Osteoblast (primary cell): ENCODE measurements at regions not wholly inside any gene's neighbourhood (a gene's known extent, or its start where the extent isn't known, plus 50 kb on each side); places are given as distances from the start of the nearest gene placed in this dataset.
A peak's percentile ranks its signal among the peaks of the same experiment; 100 is the strongest.

Experiments used
- DNase-seq: peaks from one replicate; pipeline ENCODE4 v3.0.0; 2011; ENCODE audit warnings: low spot score, mixed read lengths; ENCODE audit not compliant: insufficient read length; ENCODE audit errors: missing footprints
- H2AFZ ChIP-seq: 2 replicates; pipeline ENCODE4 v1.6.0; 2011; ENCODE audit warnings: mild to moderate bottlenecking, low read length
- H3K27ac ChIP-seq: 2 replicates; pipeline ENCODE4 v1.5.1; 2011; ENCODE audit warnings: mild to moderate bottlenecking, low read depth, low read length, moderate library complexity
- H3K27me3 ChIP-seq: 2 replicates; pipeline ENCODE4 v1.6.0; 2012; ENCODE audit warnings: mild to moderate bottlenecking, control low read depth, inconsistent platforms, low read length, moderate library complexity; ENCODE audit not compliant: insufficient read depth
- H3K36me3 ChIP-seq: 2 replicates; pipeline ENCODE4 v1.5.1; 2011; ENCODE audit warnings: mild to moderate bottlenecking, low read length, control low read depth, moderate library complexity; ENCODE audit not compliant: insufficient read depth
- H3K4me1 ChIP-seq: 2 replicates; pipeline ENCODE4 v1.5.1; 2011; ENCODE audit warnings: mild to moderate bottlenecking, low read length, control low read depth, moderate library complexity; ENCODE audit not compliant: insufficient read depth
- H3K4me2 ChIP-seq: 2 replicates; pipeline ENCODE4 v1.6.0; 2011; ENCODE audit warnings: mild to moderate bottlenecking, low read length; ENCODE audit not compliant: insufficient read depth
- H3K4me3 ChIP-seq: fragments of 200-600 bp; sonication (generic); 3 replicates; pipeline ENCODE4 v1.5.1; 2012; ENCODE audit warnings: mild to moderate bottlenecking, low read length, inconsistent platforms; ENCODE audit not compliant: insufficient read depth
- H3K79me2 ChIP-seq: 2 replicates; pipeline ENCODE4 v1.6.0; 2012; ENCODE audit warnings: mild to moderate bottlenecking, low read length, control low read depth, inconsistent platforms; ENCODE audit not compliant: insufficient read depth
- H3K9me3 ChIP-seq: 2 replicates; pipeline ENCODE4 v1.5.1; 2011; ENCODE audit warnings: low read depth, low read length, control low read depth
- H4K20me1 ChIP-seq: 2 replicates; pipeline ENCODE4 v1.6.0; 2012; ENCODE audit warnings: mild to moderate bottlenecking, low read length, control low read depth; ENCODE audit not compliant: insufficient read depth
- CTCF ChIP-seq: IDR thresholded peaks from 2 replicates; pipeline ENCODE4 v1.5.1; 2011; ENCODE audit warnings: mild to moderate bottlenecking, low read depth, low read length, moderate library complexity; ENCODE audit errors: extremely low read depth

GRCh38 chr1:25088180-25088701 is 144.1 kb downstream of the SYF2 start:
- DNase-seq, result no peak
- no peak overlapping the region for H3K4me3 ChIP-seq
- H4K20me1 ChIP-seq, result no peaks in the 10 kb centered on the region
- no peaks in the 10 kb centered on the region for H3K36me3 ChIP-seq
- no peak for TF ChIP-seq CTCF
- H3K4me2 ChIP-seq, result no peak overlapping the region
- peaks cover 42% of the 10 kb centered on the region for H3K27me3 ChIP-seq
- H3K27ac ChIP-seq, result no peak overlapping the region
- no peaks in the 10 kb centered on the region for H3K4me1 ChIP-seq
- H3K9me3 ChIP-seq, result no peaks in the 10 kb centered on the region
- no peaks in the 10 kb centered on the region for H3K79me2 ChIP-seq
- H2AFZ ChIP-seq, result no peak overlapping the region

GRCh38 chr1:25086518-25087079 is 145.7 kb downstream of the SYF2 start:
- DNase-seq, result peak; percentile 1
- Histone ChIP-seq H3K27ac (no peak overlapping the region), H4K20me1 (no peaks in the 10 kb centered on the region), H3K9me3 (no peaks in the 10 kb centered on the region), H3K36me3 (no peaks in the 10 kb centered on the region), H3K4me3 (no peak overlapping the region), H3K4me2 (no peak overlapping the region), H2AFZ (no peak overlapping the region), H3K4me1 (no peaks in the 10 kb centered on the region), H3K27me3 (peaks cover 32% of the 10 kb centered on the region), H3K79me2 (no peaks in the 10 kb centered on the region)
- TF ChIP-seq CTCF, result no peak

GRCh38 chr1:25084407-25084806 is 147.9 kb downstream of the SYF2 start:
- Histone ChIP-seq H3K4me2 (no peak overlapping the region), H3K36me3 (no peaks in the 10 kb centered on the region), H3K27ac (no peak overlapping the region), H3K9me3 (no peaks in the 10 kb centered on the region), H2AFZ (no peak overlapping the region), H4K20me1 (no peaks in the 10 kb centered on the region), H3K4me1 (no peaks in the 10 kb centered on the region), H3K79me2 (no peaks in the 10 kb centered on the region), H3K27me3 (peaks cover 28% of the 10 kb centered on the region), H3K4me3 (no peak overlapping the region)
- TF ChIP-seq CTCF, result no peak
- DNase-seq, result peak; percentile 1

GRCh38 chr1:25083481-25084345 is 148.6 kb downstream of the SYF2 start:
- H3K4me2 ChIP-seq, result no peak overlapping the region
- no peak overlapping the region for H3K27ac ChIP-seq
- H3K36me3 ChIP-seq, result no peaks in the 10 kb centered on the region
- no peaks in the 10 kb centered on the region for H3K9me3 ChIP-seq
- DNase-seq, result peak; percentile 43
- TF ChIP-seq CTCF, result no peak
- H3K4me1 ChIP-seq, result no peaks in the 10 kb centered on the region
- H3K4me3 ChIP-seq, result no peak overlapping the region
- no peaks in the 10 kb centered on the region for H3K79me2 ChIP-seq
- H2AFZ ChIP-seq, result no peak overlapping the region
- no peaks in the 10 kb centered on the region for H4K20me1 ChIP-seq
- H3K27me3 ChIP-seq, result peaks cover 28% of the 10 kb centered on the region
